ENCODE measurements at regions not wholly inside any gene's neighbourhood (a gene's known extent, or its start where the extent isn't known, plus 50 kb on each side); places are given as distances from the start of the nearest gene placed in this dataset.

GRCh38 chr3:22933051-22933840 lies 269.9 kb upstream of the UBE2E2 start:
- no peaks in the 10 kb centered on the region for H3K4me1 ChIP-seq (ENCODE audit: control insufficient read depth in 1 of 2, insufficient read depth in 2 of 2, low read length in 2 of 2)
- no peaks in the 10 kb centered on the region for H3K36me3 ChIP-seq (ENCODE audit: control insufficient read depth in 1 of 2, insufficient read depth in 2 of 2, low read length in 2 of 2)
- H3K9ac ChIP-seq (ENCODE audit: low read length) = no peak overlapping the region
- no peaks in the 10 kb centered on the region for H3K9me2 ChIP-seq (ENCODE audit: insufficient read depth)
- no peaks in the 10 kb centered on the region for H4K20me1 ChIP-seq (ENCODE audit: insufficient read depth)
- intact Hi-C loops (cut with micrococcal nuclease) = no loop called here
- no peak overlapping the region for H3K4me2 ChIP-seq (ENCODE audit: low read length)
- ChIA-PET CTCF (no interaction called here), RAD21 (ENCODE audit: low non-redundant PET in 1 of 2, low total read pairs in 2 of 2, uncharacterized antibody in 2 of 2, unreplicated experiment in 2 of 2) (no interaction called here), POLR2A (no interaction called here)
- ATAC-seq (no peak), DNase-seq (ENCODE audit: low read depth, low spot score) (no peak)
- BruUV-seq (replicated peaks) = no TSS peak
- no peak for TF ChIP-seq SRF (IDR thresholded peaks at IDR 0.05; ENCODE audit: low read depth)
- TF ChIP-seq JUND (IDR thresholded peaks at IDR 0.05) = no peak
- TF ChIP-seq ELF1 (IDR thresholded peaks at IDR 0.05; ENCODE audit: borderline replicate concordance, low read depth) = no peak
- no peak for TF ChIP-seq POLR2AphosphoS5 (IDR thresholded peaks at IDR 0.05; ENCODE audit: low read depth, low read length)
- TF ChIP-seq RAD21 (IDR thresholded peaks at IDR 0.05; ENCODE audit: low read depth) = no peak
- no peak for TF ChIP-seq ZBTB33 (IDR thresholded peaks at IDR 0.05; ENCODE audit: extremely low read depth, insufficient replicate concordance, low read length)
- no peak for TF ChIP-seq EGR1 (IDR thresholded peaks at IDR 0.05; ENCODE audit: low read depth)
- TF ChIP-seq TCF7L2 (IDR thresholded peaks at IDR 0.05; ENCODE audit: borderline replicate concordance, extremely low read depth, insufficient read depth, insufficient read length) = no peak
- no peak overlapping the region for H2AFZ ChIP-seq (ENCODE audit: low read depth, low read length, poor library complexity, severe bottlenecking)
- no peak overlapping the region for H3K27ac ChIP-seq (ENCODE audit: low read depth, low read length)
- no peaks in the 10 kb centered on the region for H3K9me3 ChIP-seq (ENCODE audit: control insufficient read depth in 1 of 2, insufficient read depth in 1 of 2, low read depth in 1 of 2, low read length in 2 of 2)
- H3K27me3 ChIP-seq (ENCODE audit: insufficient read depth, low read length) = no peaks in the 10 kb centered on the region
- no peak overlapping the region for H3K4me3 ChIP-seq (replicated peaks in 1 of 2; ENCODE audit: low read depth in 1 of 2, low read length in 2 of 2)
- H3K79me2 ChIP-seq (ENCODE audit: insufficient read depth, low read length) = no peaks in the 10 kb centered on the region

GRCh38 chr3:22933841-22934116 lies 269.3 kb upstream of the UBE2E2 start:
- DNase-seq (ENCODE audit: low read depth, low spot score) (no peak), ATAC-seq (no peak)
- Histone ChIP-seq H3K9me3 (ENCODE audit: control insufficient read depth in 1 of 2, insufficient read depth in 1 of 2, low read depth in 1 of 2, low read length in 2 of 2) (no peaks in the 10 kb centered on the region), H3K79me2 (ENCODE audit: insufficient read depth, low read length) (no peaks in the 10 kb centered on the region), H4K20me1 (ENCODE audit: insufficient read depth) (no peaks in the 10 kb centered on the region), H3K4me3 (replicated peaks in 1 of 2; ENCODE audit: low read depth in 1 of 2, low read length in 2 of 2) (no peak overlapping the region), H3K27ac (ENCODE audit: low read depth, low read length) (no peak overlapping the region), H3K4me2 (ENCODE audit: low read length) (no peak overlapping the region), H3K27me3 (ENCODE audit: insufficient read depth, low read length) (no peaks in the 10 kb centered on the region), H3K9me2 (ENCODE audit: insufficient read depth) (no peaks in the 10 kb centered on the region), H2AFZ (ENCODE audit: low read depth, low read length, poor library complexity, severe bottlenecking) (no peak overlapping the region), H3K4me1 (ENCODE audit: control insufficient read depth in 1 of 2, insufficient read depth in 2 of 2, low read length in 2 of 2) (no peaks in the 10 kb centered on the region), H3K36me3 (ENCODE audit: control insufficient read depth in 1 of 2, insufficient read depth in 2 of 2, low read length in 2 of 2) (no peaks in the 10 kb centered on the region), H3K9ac (ENCODE audit: low read length) (no peak overlapping the region)
- CTCF ChIA-PET = no interaction called here
- BruUV-seq (replicated peaks) = no TSS peak
- intact Hi-C loops (cut with micrococcal nuclease) = no loop called here
- RAD21 ChIA-PET (ENCODE audit: low non-redundant PET in 1 of 2, low total read pairs in 2 of 2, uncharacterized antibody in 2 of 2, unreplicated experiment in 2 of 2) = no interaction called here
- POLR2A ChIA-PET = no interaction called here
- no peak for TF ChIP-seq MAX (IDR thresholded peaks at IDR 0.05)
- TF ChIP-seq SIN3A (IDR thresholded peaks at IDR 0.05; ENCODE audit: low read depth) = no peak
- no peak for TF ChIP-seq RAD21 (IDR thresholded peaks at IDR 0.05; ENCODE audit: low read depth)
- TF ChIP-seq ZBTB33 (IDR thresholded peaks at IDR 0.05; ENCODE audit: extremely low read depth, insufficient replicate concordance, low read length) = no peak
- no peak for TF ChIP-seq POLR2A (IDR thresholded peaks at IDR 0.05; ENCODE audit: borderline replicate concordance, extremely low read depth, insufficient read depth, insufficient read length)
- TF ChIP-seq FOSL1 (IDR thresholded peaks at IDR 0.05; ENCODE audit: low read depth) = no peak
- TF ChIP-seq JUND (IDR thresholded peaks at IDR 0.05) = no peak
- no peak for TF ChIP-seq ZNF274 (IDR thresholded peaks at IDR 0.05; ENCODE audit: low read depth, low read length)
- TF ChIP-seq CBX3 (IDR thresholded peaks at IDR 0.05; ENCODE audit: low read depth) = no peak
- no peak for TF ChIP-seq TCF7L2 (IDR thresholded peaks at IDR 0.05; ENCODE audit: borderline replicate concordance, extremely low read depth, insufficient read depth, insufficient read length)
- TF ChIP-seq ELF1 (IDR thresholded peaks at IDR 0.05; ENCODE audit: borderline replicate concordance, low read depth) = no peak
